ENCODE measurements at regions not wholly inside any gene's neighbourhood (a gene's known extent, or its start where the extent isn't known, plus 50 kb on each side); places are given as distances from the start of the nearest gene placed in this dataset.

DNA sequence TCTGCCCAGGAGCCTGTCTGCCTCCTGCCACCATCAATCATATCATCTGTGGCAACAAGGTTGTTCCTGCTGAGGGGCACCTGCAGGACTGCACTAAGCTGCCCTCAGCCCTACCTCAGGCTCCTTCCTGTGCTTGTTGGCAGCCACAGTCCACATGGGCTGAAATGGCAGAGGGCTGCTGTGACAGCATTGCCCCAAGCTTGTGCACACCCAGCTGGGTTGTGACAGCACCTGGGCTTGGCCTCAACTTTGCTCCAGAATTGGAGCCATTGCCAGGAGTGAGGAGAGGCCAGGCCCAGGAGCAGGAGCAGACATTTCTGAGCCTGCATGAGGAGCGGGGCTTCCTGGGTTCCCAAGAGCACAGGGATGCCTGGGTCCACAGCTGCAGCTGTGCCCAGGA lies 340.9 kb upstream of the CHRM2 start:
- TF ChIP-seq, protein P1, sequence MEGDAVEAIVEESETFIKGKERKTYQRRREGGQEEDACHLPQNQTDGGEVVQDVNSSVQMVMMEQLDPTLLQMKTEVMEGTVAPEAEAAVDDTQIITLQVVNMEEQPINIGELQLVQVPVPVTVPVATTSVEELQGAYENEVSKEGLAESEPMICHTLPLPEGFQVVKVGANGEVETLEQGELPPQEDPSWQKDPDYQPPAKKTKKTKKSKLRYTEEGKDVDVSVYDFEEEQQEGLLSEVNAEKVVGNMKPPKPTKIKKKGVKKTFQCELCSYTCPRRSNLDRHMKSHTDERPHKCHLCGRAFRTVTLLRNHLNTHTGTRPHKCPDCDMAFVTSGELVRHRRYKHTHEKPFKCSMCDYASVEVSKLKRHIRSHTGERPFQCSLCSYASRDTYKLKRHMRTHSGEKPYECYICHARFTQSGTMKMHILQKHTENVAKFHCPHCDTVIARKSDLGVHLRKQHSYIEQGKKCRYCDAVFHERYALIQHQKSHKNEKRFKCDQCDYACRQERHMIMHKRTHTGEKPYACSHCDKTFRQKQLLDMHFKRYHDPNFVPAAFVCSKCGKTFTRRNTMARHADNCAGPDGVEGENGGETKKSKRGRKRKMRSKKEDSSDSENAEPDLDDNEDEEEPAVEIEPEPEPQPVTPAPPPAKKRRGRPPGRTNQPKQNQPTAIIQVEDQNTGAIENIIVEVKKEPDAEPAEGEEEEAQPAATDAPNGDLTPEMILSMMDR (IDR thresholded peaks at IDR 0.05; ENCODE audit: insufficient read depth, low read length) = no peak
- no peak overlapping the region for H3K4me3 ChIP-seq (ENCODE audit: low read depth, low read length)
- DNase-seq (ENCODE audit: low read depth) = no peak

DNA sequence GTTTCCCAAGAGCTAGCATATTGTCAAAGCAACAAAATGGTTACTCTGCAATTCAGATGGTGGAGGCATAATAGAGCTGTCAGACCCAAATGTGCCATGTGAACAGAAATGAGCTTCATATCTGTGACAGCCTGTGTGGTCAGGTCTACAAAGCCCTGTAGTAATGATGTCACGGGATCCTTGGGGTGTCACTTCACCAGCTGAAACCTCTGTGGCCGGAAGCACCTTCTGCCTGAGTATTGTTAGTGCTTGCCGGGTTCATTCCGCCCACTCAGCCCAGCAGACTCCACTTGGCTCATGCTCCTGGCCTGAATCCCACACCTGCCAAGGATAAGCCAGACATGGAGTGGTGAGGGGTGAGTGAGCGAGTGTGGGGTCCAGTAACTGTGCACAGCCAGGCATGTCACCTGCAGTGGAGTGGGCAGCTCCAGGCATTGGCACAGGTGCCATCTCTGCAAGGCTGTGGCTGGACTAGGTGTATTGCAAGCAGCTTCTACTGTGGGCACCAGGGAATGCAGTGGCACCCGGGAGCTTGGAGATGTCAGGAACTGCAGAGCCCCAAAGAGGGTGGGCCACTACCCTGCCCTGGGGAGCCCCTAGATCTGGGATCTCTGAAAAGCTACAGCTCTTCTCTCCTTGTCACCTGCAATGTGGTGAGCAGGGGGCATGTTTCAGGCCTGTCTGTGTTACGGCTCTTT lies 341.9 kb upstream of the CHRM2 start:
- no peak for DNase-seq (ENCODE audit: low read depth)
- TF ChIP-seq, protein P1 (IDR thresholded peaks at IDR 0.05; ENCODE audit: insufficient read depth, low read length) = no peak
- no peak overlapping the region for H3K4me3 ChIP-seq (ENCODE audit: low read depth, low read length)

DNA sequence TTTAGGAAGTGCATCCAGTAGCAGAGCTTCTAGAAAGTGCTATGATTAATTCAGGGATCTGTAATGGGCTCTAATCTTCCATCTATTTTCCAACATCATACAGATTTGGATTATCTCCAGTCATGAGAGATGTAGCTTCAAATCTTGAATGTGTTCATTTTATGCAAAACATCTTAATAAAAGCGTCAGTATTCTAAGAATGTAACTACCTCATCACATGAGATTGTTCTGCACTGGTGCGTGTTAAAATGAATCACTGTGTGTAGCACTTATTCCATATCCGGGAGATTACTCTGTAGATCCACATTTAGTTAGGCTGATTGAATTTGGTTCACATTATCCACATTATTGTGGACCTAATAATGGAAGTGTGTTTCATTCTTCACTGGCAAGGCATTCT lies 344.9 kb upstream of the CHRM2 start:
- TF ChIP-seq, protein P1 (IDR thresholded peaks at IDR 0.05; ENCODE audit: insufficient read depth, low read length) = no peak
- no peak for DNase-seq (ENCODE audit: low read depth)
- no peak overlapping the region for H3K4me3 ChIP-seq (ENCODE audit: low read depth, low read length)

DNA sequence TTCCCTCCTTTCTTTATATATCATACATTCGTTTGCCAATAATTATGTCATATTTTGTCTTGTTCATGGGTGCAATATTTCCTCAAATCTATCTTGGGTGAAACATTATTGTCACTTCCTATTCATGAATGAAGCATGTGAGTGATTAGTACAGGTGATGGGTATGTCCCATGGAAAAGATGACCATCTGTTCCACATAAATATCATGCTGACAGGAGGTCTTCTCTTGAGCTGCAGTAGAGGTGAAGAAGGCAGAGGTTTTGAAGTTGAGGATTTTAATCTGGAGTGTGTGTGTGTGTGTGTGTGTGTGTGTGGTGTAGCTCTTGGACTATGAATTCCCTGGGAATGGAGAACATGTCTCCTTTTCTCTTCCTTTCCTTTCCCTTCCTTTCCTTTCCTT lies 350.5 kb upstream of the CHRM2 start:
- no peak for DNase-seq (ENCODE audit: low read depth)
- TF ChIP-seq, protein P1 (IDR thresholded peaks at IDR 0.05; ENCODE audit: insufficient read depth, low read length) = no peak
- no peak overlapping the region for H3K4me3 ChIP-seq (ENCODE audit: low read depth, low read length)

DNA sequence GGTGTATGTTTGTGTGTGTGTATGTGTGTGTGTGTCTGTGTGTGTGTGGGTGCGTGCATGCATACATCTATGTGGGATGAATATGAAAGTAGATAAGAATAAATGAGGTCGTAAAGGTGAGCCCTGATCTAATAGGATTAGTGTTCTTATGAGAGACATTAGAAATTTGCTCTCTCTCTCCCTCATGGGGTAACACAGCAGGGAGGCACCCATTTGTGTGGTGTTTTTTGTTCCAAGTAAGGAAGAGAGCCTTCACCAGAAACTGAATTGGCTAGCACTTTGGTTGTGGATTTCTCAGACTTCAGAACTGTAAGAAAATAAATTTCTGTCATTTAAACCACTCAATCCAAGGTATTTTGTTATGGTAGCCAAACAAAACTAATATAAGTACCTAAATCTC lies 353.7 kb upstream of the CHRM2 start:
- no peak overlapping the region for H3K4me3 ChIP-seq (ENCODE audit: low read depth, low read length)
- TF ChIP-seq, protein P1 (IDR thresholded peaks at IDR 0.05; ENCODE audit: insufficient read depth, low read length) = no peak
- no peak for DNase-seq (ENCODE audit: low read depth)

DNA sequence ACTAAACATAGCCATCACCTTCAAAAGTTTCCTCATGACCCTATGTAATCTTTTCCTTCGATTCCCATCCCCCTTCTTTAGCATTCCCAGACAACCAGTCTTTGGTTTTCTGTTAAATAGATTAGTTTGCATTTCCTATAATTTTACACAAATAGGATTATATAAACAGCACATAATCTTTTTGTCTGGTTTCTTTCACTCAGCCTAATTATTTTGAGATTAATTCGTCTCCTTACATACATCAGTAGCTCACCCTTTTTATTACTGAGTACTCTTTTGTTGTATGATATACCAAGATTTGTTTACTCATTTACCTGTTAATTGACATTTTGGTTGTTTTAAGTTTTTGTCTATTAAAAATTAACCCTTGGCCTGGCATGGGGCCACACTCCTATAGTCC lies 354.7 kb upstream of the CHRM2 start:
- H3K4me3 ChIP-seq (ENCODE audit: low read depth, low read length) = no peak overlapping the region
- TF ChIP-seq, protein P1 (IDR thresholded peaks at IDR 0.05; ENCODE audit: insufficient read depth, low read length) = no peak
- DNase-seq (ENCODE audit: low read depth) = no peak

DNA sequence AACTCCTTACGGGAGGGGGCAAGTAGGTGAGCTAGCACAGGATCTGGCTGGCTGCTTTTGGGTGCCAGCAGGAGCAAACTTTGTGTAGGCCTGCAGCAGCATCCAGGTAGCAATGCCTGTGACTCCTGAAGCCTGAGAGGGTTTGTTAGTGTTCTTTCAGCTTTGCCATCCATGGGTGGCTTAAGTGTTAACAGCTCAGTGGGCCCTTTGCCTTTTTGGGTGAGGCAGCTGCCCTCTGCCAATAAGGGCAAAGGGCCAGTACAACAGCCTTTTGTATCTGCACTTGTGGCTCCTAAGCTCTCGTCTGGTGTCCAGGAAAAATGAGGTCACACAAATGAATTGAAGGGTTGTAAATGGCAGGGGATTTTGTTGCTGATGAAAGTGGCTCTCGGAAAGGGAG lies 359.0 kb upstream of the CHRM2 start:
- TF ChIP-seq, protein P1 (IDR thresholded peaks at IDR 0.05; ENCODE audit: insufficient read depth, low read length) = no peak
- no peak for DNase-seq (ENCODE audit: low read depth)
- no peak overlapping the region for H3K4me3 ChIP-seq (ENCODE audit: low read depth, low read length)

Data from fibroblast of the aortic adventitia (primary cell).